ENCODE measurements at regions not wholly inside any gene's neighbourhood (a gene's known extent, or its start where the extent isn't known, plus 50 kb on each side); places are given as distances from the start of the nearest gene placed in this dataset.
"Not testable (repeated sequence)": the region's sequence is repeated elsewhere in the genome, so short reads cannot be mapped to it uniquely, and the experiment has no call there.

DNA sequence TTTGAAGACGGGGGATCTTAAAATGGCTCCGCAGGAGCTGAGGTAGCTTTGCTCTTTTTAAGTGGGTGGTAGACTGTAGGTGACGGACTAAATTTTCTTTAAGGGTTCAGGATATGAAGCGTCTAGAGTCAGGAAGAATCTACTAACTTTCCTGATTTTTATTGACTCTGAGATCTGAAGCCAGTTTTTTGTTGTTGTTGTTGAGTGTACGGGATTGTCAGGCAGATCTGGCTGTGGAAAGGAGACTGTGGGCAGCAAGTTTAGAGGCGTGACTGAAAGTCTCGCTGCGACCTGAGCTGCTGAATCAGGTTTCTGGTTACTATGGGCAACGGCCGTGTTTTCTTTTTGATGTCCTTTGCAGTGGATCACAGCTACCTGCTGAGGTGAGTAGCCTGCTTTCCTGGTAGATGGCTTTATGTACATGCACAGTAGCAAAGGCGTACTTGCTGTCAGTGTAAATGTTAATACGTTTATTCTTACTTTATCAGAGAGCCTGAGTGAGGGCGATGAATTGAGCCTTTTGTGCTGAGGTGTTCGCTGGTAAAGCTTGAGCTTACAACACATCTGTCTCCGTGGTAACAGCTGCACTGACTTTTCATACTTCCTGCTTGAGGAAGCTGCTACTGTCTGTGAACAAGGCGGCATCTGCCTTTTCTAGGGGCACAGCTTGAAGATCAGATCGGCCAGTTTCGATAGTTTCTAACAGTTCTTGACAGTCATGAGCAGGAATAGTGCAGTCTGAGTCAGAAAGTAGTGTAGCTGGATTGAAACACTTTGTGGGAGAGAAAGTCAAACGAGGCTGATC is 193.7 kb downstream of the OTOP1 start:
- H3K4me3 ChIP-seq; H3K79me2 ChIP-seq (ENCODE audit: low read depth); H3K9me2 ChIP-seq (ENCODE audit: insufficient read depth); CTCF ChIA-PET; H3F3A ChIP-seq (ENCODE audit: insufficient read depth, low read depth); BruUV-seq (replicated peaks); H3K4me2 ChIP-seq; H3K27ac ChIP-seq; H3K36me3 ChIP-seq (ENCODE audit: low read depth); POLR2A ChIA-PET (ENCODE audit: unreplicated experiment); H3K4me1 ChIP-seq (replicated peaks; ENCODE audit: insufficient read depth); H2AFZ ChIP-seq; H3K9me3 ChIP-seq (ENCODE audit: insufficient read depth, low read depth); intact Hi-C loops (cut with micrococcal nuclease; ENCODE audit: unreplicated experiment); H4K20me1 ChIP-seq (ENCODE audit: insufficient read depth); DNase-seq: not testable (repeated sequence)
- H3K27me3 ChIP-seq (ENCODE audit: insufficient read depth, low read depth), result peaks cover 18% of the 10 kb centered on the region; the same call in 1 of the 2 replicates

DNA sequence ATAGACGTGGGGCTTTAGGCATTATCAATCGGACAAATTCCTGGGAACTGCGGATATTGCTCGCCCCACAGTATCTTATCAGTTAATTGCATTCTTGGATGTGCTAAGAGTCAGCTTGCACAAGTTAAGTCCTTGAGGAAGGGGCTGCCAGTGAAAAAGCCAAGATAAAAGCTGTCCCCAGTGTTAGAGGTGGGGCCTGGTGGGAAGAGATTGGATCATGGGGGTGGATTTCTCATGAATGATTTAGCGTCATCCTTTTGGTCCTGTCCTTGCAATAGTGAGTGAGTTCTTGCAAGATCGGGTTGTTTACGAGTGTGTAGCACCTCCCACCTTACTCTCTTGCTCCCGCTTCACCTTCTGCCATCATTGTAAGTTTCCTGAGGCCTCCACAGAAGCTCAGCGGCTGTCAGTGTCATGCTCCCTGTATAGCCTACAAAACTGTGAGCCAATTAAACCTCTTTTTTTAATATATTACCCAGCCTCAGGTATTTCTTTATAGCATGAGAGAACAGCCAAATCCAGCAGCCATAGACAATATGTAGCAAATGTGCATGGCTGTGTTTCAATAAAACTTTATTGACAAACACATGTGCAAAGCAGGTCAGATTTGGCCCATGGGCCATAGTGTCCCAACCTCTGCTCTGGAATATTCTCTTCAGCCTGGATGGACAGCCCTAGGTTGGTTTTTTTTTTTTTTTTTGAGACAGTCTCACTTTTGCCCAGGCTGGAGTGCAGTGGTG is 189.2 kb downstream of the OTOP1 start:
- H3K27ac ChIP-seq; H3K9me3 ChIP-seq (ENCODE audit: insufficient read depth, low read depth); CTCF ChIA-PET; H3F3A ChIP-seq (ENCODE audit: insufficient read depth, low read depth); POLR2A ChIA-PET (ENCODE audit: unreplicated experiment); H3K27me3 ChIP-seq (ENCODE audit: insufficient read depth, low read depth); BruUV-seq (replicated peaks); intact Hi-C loops (cut with micrococcal nuclease; ENCODE audit: unreplicated experiment); DNase-seq; H3K4me3 ChIP-seq; H3K4me1 ChIP-seq (replicated peaks; ENCODE audit: insufficient read depth); H2AFZ ChIP-seq; H4K20me1 ChIP-seq (ENCODE audit: insufficient read depth); H3K79me2 ChIP-seq (ENCODE audit: low read depth); H3K4me2 ChIP-seq; H3K36me3 ChIP-seq (ENCODE audit: low read depth); H3K9me2 ChIP-seq (ENCODE audit: insufficient read depth): not testable (repeated sequence)

GRCh38 chr4:4045823-4046222 is 180.9 kb downstream of the OTOP1 start:
- H3K4me3 ChIP-seq; H3K4me1 ChIP-seq (replicated peaks; ENCODE audit: insufficient read depth); POLR2A ChIA-PET (ENCODE audit: unreplicated experiment); H3K27ac ChIP-seq; H3K4me2 ChIP-seq; intact Hi-C loops (cut with micrococcal nuclease; ENCODE audit: unreplicated experiment); CTCF ChIA-PET; H2AFZ ChIP-seq; H3K9me2 ChIP-seq (ENCODE audit: insufficient read depth); H3K36me3 ChIP-seq (ENCODE audit: low read depth); H4K20me1 ChIP-seq (ENCODE audit: insufficient read depth); BruUV-seq (replicated peaks); DNase-seq; H3K9me3 ChIP-seq (ENCODE audit: insufficient read depth, low read depth); H3F3A ChIP-seq (ENCODE audit: insufficient read depth, low read depth); H3K79me2 ChIP-seq (ENCODE audit: low read depth): not testable (repeated sequence)
- H3K27me3 ChIP-seq (ENCODE audit: insufficient read depth, low read depth), result peaks cover 17% of the 10 kb centered on the region; the same call in 1 of the 2 replicates

GRCh38 chr4:4046686-4047085 is 180.0 kb downstream of the OTOP1 start:
- H2AFZ ChIP-seq; intact Hi-C loops (cut with micrococcal nuclease; ENCODE audit: unreplicated experiment); H3K4me1 ChIP-seq (replicated peaks; ENCODE audit: insufficient read depth); H3K9me2 ChIP-seq (ENCODE audit: insufficient read depth); H4K20me1 ChIP-seq (ENCODE audit: insufficient read depth); POLR2A ChIA-PET (ENCODE audit: unreplicated experiment); CTCF ChIA-PET; DNase-seq; H3K79me2 ChIP-seq (ENCODE audit: low read depth); H3F3A ChIP-seq (ENCODE audit: insufficient read depth, low read depth); BruUV-seq (replicated peaks); H3K9me3 ChIP-seq (ENCODE audit: insufficient read depth, low read depth); H3K4me2 ChIP-seq; H3K27ac ChIP-seq; H3K36me3 ChIP-seq (ENCODE audit: low read depth); H3K4me3 ChIP-seq: not testable (repeated sequence)
- peaks cover 17% of the 10 kb centered on the region; the same call in 1 of the 2 replicates for H3K27me3 ChIP-seq (ENCODE audit: insufficient read depth, low read depth)

DNA sequence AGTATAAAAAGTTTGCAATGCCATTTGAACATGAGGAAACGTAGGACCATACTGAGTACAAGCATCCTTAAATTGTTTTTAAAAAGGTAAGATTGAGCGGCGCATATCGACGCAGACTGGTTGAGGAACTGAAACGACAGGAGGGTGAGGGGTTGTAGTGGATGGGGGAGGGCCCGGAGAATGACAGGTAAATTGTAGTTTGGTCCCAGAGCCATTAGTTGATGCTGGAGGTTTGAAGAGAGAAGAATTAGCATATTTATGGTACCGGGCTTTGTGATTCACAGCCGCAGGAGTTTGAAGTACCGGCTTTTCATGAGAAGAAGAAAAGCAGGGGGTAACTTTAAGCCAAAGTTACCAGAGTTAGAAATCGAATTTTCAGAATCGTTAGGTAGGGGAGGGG is 179.5 kb downstream of the OTOP1 start:
- H3K9me2 ChIP-seq (ENCODE audit: insufficient read depth); H3K4me3 ChIP-seq; H3K9me3 ChIP-seq (ENCODE audit: insufficient read depth, low read depth); H4K20me1 ChIP-seq (ENCODE audit: insufficient read depth); H3K79me2 ChIP-seq (ENCODE audit: low read depth); intact Hi-C loops (cut with micrococcal nuclease; ENCODE audit: unreplicated experiment); H2AFZ ChIP-seq; POLR2A ChIA-PET (ENCODE audit: unreplicated experiment); H3K4me1 ChIP-seq (replicated peaks; ENCODE audit: insufficient read depth); CTCF ChIA-PET; BruUV-seq (replicated peaks); H3K4me2 ChIP-seq; DNase-seq; H3K36me3 ChIP-seq (ENCODE audit: low read depth); H3K27ac ChIP-seq; H3F3A ChIP-seq (ENCODE audit: insufficient read depth, low read depth): not testable (repeated sequence)
- peaks cover 17% of the 10 kb centered on the region; the same call in 1 of the 2 replicates for H3K27me3 ChIP-seq (ENCODE audit: insufficient read depth, low read depth)

GRCh38 chr4:4048227-4048626 is 178.5 kb downstream of the OTOP1 start:
- BruUV-seq (replicated peaks); H2AFZ ChIP-seq; CTCF ChIA-PET: not testable (repeated sequence)

GRCh38 chr4:4050781-4051180 is 175.9 kb downstream of the OTOP1 start:
- POLR2A ChIA-PET (ENCODE audit: unreplicated experiment), result not testable (repeated sequence)

More at GRCh38 chr4:4048227-4048626, 178.5 kb downstream of the OTOP1 start:
- H3K36me3 ChIP-seq (ENCODE audit: low read depth); POLR2A ChIA-PET (ENCODE audit: unreplicated experiment); DNase-seq; H4K20me1 ChIP-seq (ENCODE audit: insufficient read depth); H3K27ac ChIP-seq; H3K79me2 ChIP-seq (ENCODE audit: low read depth); H3K4me3 ChIP-seq; H3K9me2 ChIP-seq (ENCODE audit: insufficient read depth); H3F3A ChIP-seq (ENCODE audit: insufficient read depth, low read depth); intact Hi-C loops (cut with micrococcal nuclease; ENCODE audit: unreplicated experiment); H3K9me3 ChIP-seq (ENCODE audit: insufficient read depth, low read depth); H3K4me1 ChIP-seq (replicated peaks; ENCODE audit: insufficient read depth); H3K4me2 ChIP-seq: not testable (repeated sequence)
- peaks cover 17% of the 10 kb centered on the region; the same call in 1 of the 2 replicates for H3K27me3 ChIP-seq (ENCODE audit: insufficient read depth, low read depth)

More at GRCh38 chr4:4050781-4051180, 175.9 kb downstream of the OTOP1 start:
- H2AFZ ChIP-seq; H3K9me3 ChIP-seq (ENCODE audit: insufficient read depth, low read depth); intact Hi-C loops (cut with micrococcal nuclease; ENCODE audit: unreplicated experiment); DNase-seq; H3K4me1 ChIP-seq (replicated peaks; ENCODE audit: insufficient read depth); H3K4me3 ChIP-seq; H3K36me3 ChIP-seq (ENCODE audit: low read depth); H3K27ac ChIP-seq; H3K9me2 ChIP-seq (ENCODE audit: insufficient read depth); CTCF ChIA-PET; H3K27me3 ChIP-seq (ENCODE audit: insufficient read depth, low read depth); H3K79me2 ChIP-seq (ENCODE audit: low read depth); BruUV-seq (replicated peaks); H4K20me1 ChIP-seq (ENCODE audit: insufficient read depth); H3K4me2 ChIP-seq; H3F3A ChIP-seq (ENCODE audit: insufficient read depth, low read depth): not testable (repeated sequence)

Data from PC-9 (cell line).